NCI-H1092 (cell line): ENCODE measurements at regions not wholly inside any gene's neighbourhood (a gene's known extent, or its start where the extent isn't known, plus 50 kb on each side); places are given as distances from the start of the nearest gene placed in this dataset.
"Not testable (repeated sequence)": the region's sequence is repeated elsewhere in the genome, so short reads cannot be mapped to it uniquely, and the experiment has no call there.

Experiments
- DNase-seq: peaks from one replicate; lab custom pipeline; 2025; lab: John Stamatoyannopoulos, UW

DNA sequence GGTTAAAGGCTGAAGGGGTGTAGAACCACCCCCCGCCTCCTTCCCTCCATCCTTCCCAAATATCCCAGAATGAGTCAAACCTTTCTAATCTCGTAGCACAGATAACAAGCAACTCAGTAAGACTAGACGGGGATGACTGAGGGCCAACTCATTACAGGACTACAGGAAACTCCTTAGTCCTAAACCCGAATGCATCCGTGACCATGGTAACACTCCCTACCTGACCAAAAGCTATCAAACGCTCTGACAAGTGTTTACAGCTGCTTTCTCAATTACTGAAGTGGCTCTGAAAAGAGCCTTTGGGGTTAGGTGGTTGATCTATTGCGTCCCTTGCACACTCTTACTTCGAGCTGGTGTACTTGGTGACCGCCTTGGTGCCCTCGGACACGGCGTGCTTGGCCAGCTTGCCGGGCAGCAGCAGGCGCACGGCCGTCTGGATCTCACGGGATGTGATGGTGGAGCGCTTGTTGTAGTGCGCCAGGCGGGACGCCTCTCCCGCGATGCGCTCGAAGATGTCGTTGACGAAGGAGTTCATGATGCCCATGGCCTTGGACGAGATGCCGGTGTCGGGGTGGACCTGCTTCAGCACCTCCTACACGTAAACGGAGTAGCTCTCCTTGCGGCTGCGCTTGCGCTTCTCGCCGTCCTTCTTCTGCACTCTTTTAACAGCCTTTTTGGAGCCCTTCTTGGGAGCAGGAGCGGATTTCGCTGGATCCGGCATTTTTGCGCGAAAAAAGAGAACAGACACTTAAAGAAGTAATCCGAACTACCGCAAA lies 67.4 kb downstream of the FAM72B start:
- DNase-seq = not testable (repeated sequence)

DNA sequence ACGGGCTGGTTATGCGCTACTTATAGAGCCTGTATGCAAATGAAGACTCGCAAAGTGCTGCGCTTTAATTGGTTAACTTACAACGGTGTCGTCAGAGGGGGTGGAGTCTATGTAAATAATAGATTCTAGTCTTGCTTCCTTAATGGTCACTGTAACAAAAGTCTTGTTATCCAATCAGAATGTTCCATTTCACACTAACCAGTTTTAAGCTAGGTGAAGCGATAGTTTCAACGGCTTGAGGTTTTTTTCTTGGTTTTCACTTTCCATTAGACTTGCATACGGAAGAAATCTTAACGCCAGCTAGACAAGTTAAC lies 66.9 kb downstream of the FAM72B start:
- DNase-seq = not testable (repeated sequence)

DNA sequence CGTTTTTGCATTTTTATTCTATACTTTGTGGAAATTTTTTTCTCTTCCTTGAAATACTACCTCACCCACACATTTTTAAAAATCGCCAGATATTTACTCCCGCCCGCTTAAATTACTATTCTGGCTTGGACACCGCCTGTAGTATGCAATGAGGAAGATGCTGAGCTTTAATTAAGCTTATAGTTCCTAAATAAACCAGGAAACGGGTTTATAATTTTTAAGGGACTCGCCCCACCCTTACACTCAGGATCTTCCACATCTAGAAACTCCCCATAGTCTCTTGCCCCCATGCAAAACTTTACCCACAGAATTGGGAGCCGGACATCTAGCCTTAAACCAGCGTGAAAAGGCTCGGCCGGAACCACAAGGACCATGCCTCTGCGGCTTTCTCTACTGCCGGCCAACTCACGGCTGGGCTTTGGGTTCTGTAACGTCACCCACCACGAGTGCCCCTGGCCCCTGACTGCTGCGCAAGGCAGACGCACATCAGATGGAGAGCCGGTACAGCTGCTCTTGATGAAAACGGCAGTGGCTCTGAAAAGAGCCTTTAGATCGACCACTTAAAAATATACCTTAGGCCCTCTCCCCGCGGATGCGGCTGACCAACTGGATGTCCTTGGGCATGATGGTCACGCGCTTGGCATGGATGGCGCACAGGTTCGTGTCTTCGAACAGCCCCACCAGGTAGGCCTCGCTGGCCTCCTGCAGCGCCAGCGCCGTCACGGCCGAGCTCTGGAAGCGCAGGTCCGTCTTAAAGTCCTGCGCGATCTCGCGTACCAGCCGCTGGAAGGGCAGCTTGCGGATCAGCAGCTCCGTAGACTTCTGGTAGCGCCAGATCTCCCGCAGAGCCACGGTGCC lies 66.3 kb downstream of the FAM72B start:
- not testable (repeated sequence) for DNase-seq
